ENCODE measurements at regions not wholly inside any gene's neighbourhood (a gene's known extent, or its start where the extent isn't known, plus 50 kb on each side); places are given as distances from the start of the nearest gene placed in this dataset.
"Not testable (repeated sequence)": the region's sequence is repeated elsewhere in the genome, so short reads cannot be mapped to it uniquely, and the experiment has no call there.

- H3K36me3 Mint-ChIP-seq (ENCODE audit: insufficient read depth, unreplicated experiment): no peaks in the 10 kb centered on the region
- DNase-seq: no peak
- CTCF ChIA-PET: no interaction called here
- H3K27me3 Mint-ChIP-seq (ENCODE audit: insufficient read depth, unreplicated experiment): no peaks in the 10 kb centered on the region
- Histone ChIP-seq H3K36me3 (ENCODE audit: control insufficient read depth, insufficient read depth, low read length) (no peaks in the 10 kb centered on the region), H3K4me3 (ENCODE audit: low read depth, low read length) (no peak overlapping the region), H3K9me3 (no peaks in the 10 kb centered on the region; the same call in 1 of the 2 replicates), H3K27me3 (replicated peaks; ENCODE audit: control insufficient read depth, insufficient read depth, low read length) (no peaks in the 10 kb centered on the region), H3K4me1 (no peaks in the 10 kb centered on the region)
- H3K9me3 Mint-ChIP-seq (ENCODE audit: unreplicated experiment): no peaks in the 10 kb centered on the region
- TF ChIP-seq CTCF (IDR thresholded peaks at IDR 0.05; ENCODE audit: insufficient read depth in 1 of 2, low read depth in 1 of 2, low read length in 1 of 2, severe bottlenecking in 1 of 2, unreplicated experiment in 1 of 2): no peak
- intact Hi-C loops (cut with micrococcal nuclease; ENCODE audit: unreplicated experiment): no loop called here
- H3K4me3 Mint-ChIP-seq (ENCODE audit: unreplicated experiment): no peak overlapping the region
- H3K4me1 Mint-ChIP-seq (ENCODE audit: low read depth, unreplicated experiment): no peaks in the 10 kb centered on the region
- no TSS peak for BruUV-seq (replicated peaks)
- POLR2A ChIA-PET: no interaction called here
- H3K27ac Mint-ChIP-seq (ENCODE audit: unreplicated experiment): no peak overlapping the region
These were observed 315.2 kb upstream of the RND3 start for GRCh38 chr2:150802635-150803034.

GRCh38 chr2:150796236-150796635 is 308.8 kb upstream of the RND3 start:
- H3K36me3 ChIP-seq (ENCODE audit: control insufficient read depth, insufficient read depth, low read length); H3K4me1 ChIP-seq; H3K27me3 ChIP-seq (replicated peaks; ENCODE audit: control insufficient read depth, insufficient read depth, low read length); H3K4me3 ChIP-seq (ENCODE audit: low read depth, low read length); BruUV-seq (replicated peaks); H3K27me3 Mint-ChIP-seq (ENCODE audit: insufficient read depth, unreplicated experiment); H3K36me3 Mint-ChIP-seq (ENCODE audit: insufficient read depth, unreplicated experiment); POLR2A ChIA-PET; H3K4me1 Mint-ChIP-seq (ENCODE audit: low read depth, unreplicated experiment); H3K9me3 Mint-ChIP-seq (ENCODE audit: unreplicated experiment); CTCF ChIA-PET; intact Hi-C loops (cut with micrococcal nuclease; ENCODE audit: unreplicated experiment); H3K4me3 Mint-ChIP-seq (ENCODE audit: unreplicated experiment); H3K27ac Mint-ChIP-seq (ENCODE audit: unreplicated experiment); H3K9me3 ChIP-seq; DNase-seq: not testable (repeated sequence)

GRCh38 chr2:150792780-150793300 is 305.4 kb upstream of the RND3 start:
- no TSS peak for BruUV-seq (replicated peaks)
- CTCF ChIA-PET: no interaction called here

More at GRCh38 chr2:150792780-150793300, 305.4 kb upstream of the RND3 start:
- Histone ChIP-seq H3K27me3 (replicated peaks; ENCODE audit: control insufficient read depth, insufficient read depth, low read length) (no peaks in the 10 kb centered on the region), H3K9me3 (no peaks in the 10 kb centered on the region), H3K36me3 (ENCODE audit: control insufficient read depth, insufficient read depth, low read length) (no peaks in the 10 kb centered on the region), H3K4me1 (no peaks in the 10 kb centered on the region), H3K4me3 (ENCODE audit: low read depth, low read length) (no peak overlapping the region)
- Mint-ChIP-seq H3K9me3 (ENCODE audit: unreplicated experiment) (no peaks in the 10 kb centered on the region), H3K36me3 (ENCODE audit: insufficient read depth, unreplicated experiment) (no peaks in the 10 kb centered on the region), H3K4me3 (ENCODE audit: unreplicated experiment) (no peak overlapping the region), H3K27ac (ENCODE audit: unreplicated experiment) (no peak overlapping the region), H3K4me1 (ENCODE audit: low read depth, unreplicated experiment) (no peaks in the 10 kb centered on the region), H3K27me3 (ENCODE audit: insufficient read depth, unreplicated experiment) (peaks cover 5% of the 10 kb centered on the region)
- POLR2A ChIA-PET: no interaction called here
- intact Hi-C loops (cut with micrococcal nuclease; ENCODE audit: unreplicated experiment): no loop called here
- TF ChIP-seq CTCF (IDR thresholded peaks at IDR 0.05; ENCODE audit: insufficient read depth in 1 of 2, low read depth in 1 of 2, low read length in 1 of 2, severe bottlenecking in 1 of 2, unreplicated experiment in 1 of 2): no peak
- no peak for DNase-seq
